ENCODE measurements at regions not wholly inside any gene's neighbourhood (a gene's known extent, or its start where the extent isn't known, plus 50 kb on each side); places are given as distances from the start of the nearest gene placed in this dataset.

GRCh38 chr12:126233625-126234024 lies 1168.4 kb downstream of the AACS start:
- TF ChIP-seq NFIC (IDR thresholded peaks at IDR 0.05) (no peak), TEAD4 (IDR thresholded peaks at IDR 0.05) (no peak), TAF1 (IDR thresholded peaks at IDR 0.05; ENCODE audit: low read depth) (no peak)

GRCh38 chr12:126243814-126244440 lies 1178.7 kb downstream of the AACS start:
- TF ChIP-seq CREB1 (IDR thresholded peaks at IDR 0.05; ENCODE audit: low read depth) (no peak), EP300 (IDR thresholded peaks at IDR 0.05; ENCODE audit: borderline replicate concordance) (no peak), ZBTB7A (IDR thresholded peaks at IDR 0.05; ENCODE audit: low read depth) (no peak), YY1 (IDR thresholded peaks at IDR 0.05; ENCODE audit: low read depth) (no peak), TAF1 (IDR thresholded peaks at IDR 0.05; ENCODE audit: low read depth) (no peak), FOXM1 (IDR thresholded peaks at IDR 0.05; ENCODE audit: borderline replicate concordance, low read depth) (no peak), MAX (IDR thresholded peaks at IDR 0.05) (no peak), CEBPB (IDR thresholded peaks at IDR 0.05) (no peak), USF1 (IDR thresholded peaks at IDR 0.05) (no peak), TEAD4 (IDR thresholded peaks at IDR 0.05) (no peak), RAD21 (IDR thresholded peaks at IDR 0.05; ENCODE audit: low read depth) (no peak), EGR1 (IDR thresholded peaks at IDR 0.05) (no peak)

GRCh38 chr12:126247936-126248335 lies 1182.7 kb downstream of the AACS start:
- TF ChIP-seq YY1 (IDR thresholded peaks at IDR 0.05; ENCODE audit: low read depth) = no peak
- no peak for TF ChIP-seq NFIC (IDR thresholded peaks at IDR 0.05)

GRCh38 chr12:126248871-126249403 lies 1183.7 kb downstream of the AACS start:
- TF ChIP-seq EGR1 (IDR thresholded peaks at IDR 0.05) (no peak), YY1 (IDR thresholded peaks at IDR 0.05; ENCODE audit: low read depth) (no peak), MAX (IDR thresholded peaks at IDR 0.05) (no peak), TEAD4 (IDR thresholded peaks at IDR 0.05) (no peak)

GRCh38 chr12:126258190-126258589 lies 1193.0 kb downstream of the AACS start:
- TF ChIP-seq TCF12 (IDR thresholded peaks at IDR 0.05; ENCODE audit: low read depth) (no peak), MAX (IDR thresholded peaks at IDR 0.05) (no peak), FOXM1 (IDR thresholded peaks at IDR 0.05; ENCODE audit: borderline replicate concordance, low read depth) (no peak), RAD21 (IDR thresholded peaks at IDR 0.05; ENCODE audit: low read depth) (no peak), EP300 (IDR thresholded peaks at IDR 0.05; ENCODE audit: borderline replicate concordance) (no peak), CREB1 (IDR thresholded peaks at IDR 0.05; ENCODE audit: low read depth) (no peak), REST (IDR thresholded peaks at IDR 0.05; ENCODE audit: low read depth) (no peak), USF1 (IDR thresholded peaks at IDR 0.05) (no peak), ZBTB7A (IDR thresholded peaks at IDR 0.05; ENCODE audit: low read depth) (no peak), YY1 (IDR thresholded peaks at IDR 0.05; ENCODE audit: low read depth) (no peak), CEBPB (IDR thresholded peaks at IDR 0.05) (no peak), TAF1 (IDR thresholded peaks at IDR 0.05; ENCODE audit: low read depth) (no peak), TEAD4 (IDR thresholded peaks at IDR 0.05) (no peak), EGR1 (IDR thresholded peaks at IDR 0.05) (no peak), NFIC (IDR thresholded peaks at IDR 0.05) (no peak)

GRCh38 chr12:126262829-126263228 lies 1197.6 kb downstream of the AACS start:
- TF ChIP-seq TEAD4 (IDR thresholded peaks at IDR 0.05) (no peak), NFIC (IDR thresholded peaks at IDR 0.05) (no peak), TCF12 (IDR thresholded peaks at IDR 0.05; ENCODE audit: low read depth) (no peak), USF1 (IDR thresholded peaks at IDR 0.05) (no peak), ZBTB7A (IDR thresholded peaks at IDR 0.05; ENCODE audit: low read depth) (no peak), MAX (IDR thresholded peaks at IDR 0.05) (no peak), FOXM1 (IDR thresholded peaks at IDR 0.05; ENCODE audit: borderline replicate concordance, low read depth) (no peak), CREB1 (IDR thresholded peaks at IDR 0.05; ENCODE audit: low read depth) (no peak), REST (IDR thresholded peaks at IDR 0.05; ENCODE audit: low read depth) (no peak), TAF1 (IDR thresholded peaks at IDR 0.05; ENCODE audit: low read depth) (no peak), RAD21 (IDR thresholded peaks at IDR 0.05; ENCODE audit: low read depth) (no peak)
